Hepatocyte (in vitro differentiated cells): ENCODE measurements at regions not wholly inside any gene's neighbourhood (a gene's known extent, or its start where the extent isn't known, plus 50 kb on each side); places are given as distances from the start of the nearest gene placed in this dataset.

Source experiments
- CTCF ChIP-seq: fragments of 200-600 bp; sonication (generic); IDR thresholded peaks from 2 replicates; pipeline ENCODE4 v1.5.1; 2016; ENCODE audit warnings: antibody characterized with exemption, mild to moderate bottlenecking; ENCODE audit not compliant: poor library complexity
- EZH2 ChIP-seq: fragments of 200-600 bp; sonication (generic); IDR thresholded peaks from 2 replicates; pipeline ENCODE4 v1.6.1; 2016; ENCODE audit warnings: antibody characterized with exemption, mild to moderate bottlenecking, borderline replicate concordance

GRCh38 chr4:125541836-125542385 lies 227.2 kb downstream of the FAT4 start:
- TF ChIP-seq CTCF: no peak
- no peak for TF ChIP-seq EZH2
